GM23338 (cell line): ENCODE measurements at regions not wholly inside any gene's neighbourhood (a gene's known extent, or its start where the extent isn't known, plus 50 kb on each side); places are given as distances from the start of the nearest gene placed in this dataset.

Experiments
- ATAC-seq: fragments of 200-7000 bp; cut with Tn5 transposase; 3 replicates; pipeline ENCODE4 v1.9.1; 2020
- DNase-seq: peaks from one replicate; pipeline ENCODE4 v3.0.0-alpha.2; 2015; ENCODE audit warnings: low spot score
- H2AFZ ChIP-seq: fragments of 200-600 bp; sonication (generic); 2 replicates; pipeline ENCODE4 v1.8.0; 2016; ENCODE audit warnings: antibody characterized with exemption, mild to moderate bottlenecking, moderate library complexity
- H3F3A ChIP-seq: fragments of 200-600 bp; sonication (generic); replicated peaks from 2 replicates; pipeline ENCODE4 v1.8.0; 2017; ENCODE audit warnings: antibody characterized with exemption, mixed run types, low read depth
- H3K27ac ChIP-seq: fragments of 200-600 bp; sonication (generic); 2 replicates; pipeline ENCODE4 v1.6.1; 2016; ENCODE audit warnings: low read depth
- H3K27me3 ChIP-seq: fragments of 200-600 bp; sonication (generic); 2 replicates; pipeline ENCODE4 v1.8.0; 2016; ENCODE audit warnings: mild to moderate bottlenecking, mixed run types, moderate library complexity; ENCODE audit not compliant: insufficient read depth
- H3K36me3 ChIP-seq: fragments of 200-600 bp; sonication (generic); 2 replicates; pipeline ENCODE4 v1.8.0; 2016; ENCODE audit warnings: mild to moderate bottlenecking; ENCODE audit not compliant: insufficient read depth
- H3K4me1 ChIP-seq: fragments of 200-600 bp; sonication (generic); 2 replicates; pipeline ENCODE4 v1.8.0; 2016; ENCODE audit warnings: mild to moderate bottlenecking, moderate library complexity; ENCODE audit not compliant: insufficient read depth
- H3K4me2 ChIP-seq: fragments of 200-600 bp; sonication (generic); 2 replicates; pipeline ENCODE4 v1.7.1; 2017; ENCODE audit warnings: mixed run types
- H3K4me3 ChIP-seq: fragments of 200-600 bp; sonication (generic); 2 replicates; pipeline ENCODE4 v1.6.1; 2016; ENCODE audit warnings: mixed run types
- H3K79me2 ChIP-seq: fragments of 200-600 bp; sonication (generic); replicated peaks from 2 replicates; pipeline ENCODE4 v1.8.0; 2017; ENCODE audit warnings: mild to moderate bottlenecking; ENCODE audit not compliant: insufficient read depth
- H3K9me2 ChIP-seq: fragments of 200-600 bp; sonication (generic); 2 replicates; pipeline ENCODE4 v1.8.0; 2017; ENCODE audit not compliant: insufficient read depth
- H4K20me1 ChIP-seq: fragments of 200-600 bp; sonication (generic); replicated peaks from 2 replicates; pipeline ENCODE4 v1.8.0; 2017; ENCODE audit warnings: mild to moderate bottlenecking; ENCODE audit not compliant: insufficient read depth
- H3K27ac Mint-ChIP-seq: 2 replicates; pipeline ENCODE4 v1.8.0; 2020; ENCODE audit warnings: inconsistent platforms, mild to moderate bottlenecking, moderate library complexity, mixed read lengths
- H3K27me3 Mint-ChIP-seq: 3 replicates; pipeline ENCODE4 v1.8.0; 2022; ENCODE audit warnings: low read depth, mild to moderate bottlenecking, moderate library complexity, mixed read lengths, inconsistent platforms; ENCODE audit not compliant: insufficient read depth, poor library complexity
- H3K36me3 Mint-ChIP-seq: 3 replicates; pipeline ENCODE4 v1.8.0; 2021; ENCODE audit warnings: low read depth, mild to moderate bottlenecking, inconsistent platforms, moderate library complexity, mixed read lengths
- H3K4me1 Mint-ChIP-seq: 3 replicates; pipeline ENCODE4 v1.8.0; 2020; ENCODE audit warnings: mild to moderate bottlenecking, inconsistent platforms, mixed read lengths
- H3K4me3 Mint-ChIP-seq: 3 replicates; pipeline ENCODE4 v1.8.0; 2021; ENCODE audit warnings: moderate library complexity, mild to moderate bottlenecking, inconsistent platforms, mixed read lengths
- H3K9me3 Mint-ChIP-seq: 3 replicates; pipeline ENCODE4 v1.8.0; 2020; ENCODE audit warnings: moderate library complexity, mild to moderate bottlenecking, inconsistent platforms, mixed read lengths
- CREB1 ChIP-seq: fragments of 250-450 bp; sonication (Bioruptor Pico); IDR thresholded peaks from 2 replicates; pipeline ENCODE4 v1.5.0; 2020; ENCODE audit warnings: low read depth, mild to moderate bottlenecking, moderate library complexity
- CTCF ChIP-seq, 2 experiments: fragments of 200-600 bp in 1 of 2; sonication (generic) in 1 of 2; conservative IDR thresholded peaks; 2 replicates each; pipeline versions ENCODE4 v1.5.1 to v1.6.1; 2016 to 2017; ENCODE audit warnings: antibody characterized with exemption in 2 of 2, low read depth in 2 of 2, mild to moderate bottlenecking in 2 of 2, moderate library complexity in 1 of 2
- EZH2 ChIP-seq: fragments of 200-600 bp; sonication (generic); IDR thresholded peaks from one replicate; pipeline ENCODE4 v1.8.0; 2017; ENCODE audit warnings: antibody characterized with exemption, mild to moderate bottlenecking, low read depth; ENCODE audit not compliant: unreplicated experiment
- EZH2phosphoT487 ChIP-seq: fragments of 200-600 bp; sonication (generic); IDR thresholded peaks from one replicate; pipeline ENCODE4 v1.8.1; 2018; ENCODE audit warnings: antibody characterized with exemption; ENCODE audit not compliant: unreplicated experiment
- NANOG ChIP-seq: IDR thresholded peaks from 2 replicates; pipeline ENCODE4 v1.6.1; 2016; ENCODE audit warnings: antibody characterized with exemption, borderline replicate concordance
- REST ChIP-seq: IDR thresholded peaks from one replicate; pipeline ENCODE4 v1.6.1; 2018; ENCODE audit warnings: antibody characterized with exemption; ENCODE audit not compliant: unreplicated experiment
- STAT1 ChIP-seq: IDR thresholded peaks from one replicate; pipeline ENCODE4 v1.6.1; 2016; ENCODE audit warnings: antibody characterized with exemption; ENCODE audit not compliant: unreplicated experiment
- ZNF114 ChIP-seq: fragments of 250-450 bp; sonication (Bioruptor Pico); IDR thresholded peaks from 2 replicates; pipeline ENCODE4 v1.5.0; 2020; ENCODE audit warnings: mild to moderate bottlenecking, moderate library complexity
- ZNF331 ChIP-seq: fragments of 250-450 bp; sonication (Bioruptor Pico); IDR thresholded peaks from 2 replicates; pipeline ENCODE4 v1.5.0; 2020; ENCODE audit warnings: low read depth, mild to moderate bottlenecking, moderate library complexity
- ZNF462 ChIP-seq: fragments of 250-450 bp; sonication (Bioruptor Pico); IDR thresholded peaks from 2 replicates; pipeline ENCODE4 v1.5.0; 2020; ENCODE audit warnings: mild to moderate bottlenecking, moderate library complexity

- TF ChIP-seq CTCF (conservative IDR thresholded peaks at IDR 0.05; ENCODE audit: low read depth in 2 of 2) = no peak
Measured at GRCh38 chrX:124194199-124194598, 138.3 kb upstream of the TEX13D start (continued).

- H3K27ac Mint-ChIP-seq = no peak overlapping the region
- H3K27me3 Mint-ChIP-seq = no peaks in the 10 kb centered on the region
- TF ChIP-seq STAT1 (no peak), NANOG (no peak), ZNF331 (no peak), CREB1 (CRISPR knock-in tag) (no peak), REST (no peak), EZH2phosphoT487 (no peak), EZH2 (no peak), ZNF114 (no peak), ZNF462 (CRISPR knock-in tag) (no peak)
Measured at GRCh38 chrX:124194901-124195300, 137.6 kb upstream of the TEX13D start.

More at GRCh38 chrX:124194901-124195300, 137.6 kb upstream of the TEX13D start:
- Histone ChIP-seq H3F3A (no peaks in the 10 kb centered on the region), H3K79me2 (no peaks in the 10 kb centered on the region), H3K9me2 (no peaks in the 10 kb centered on the region; the same call in 1 of the 2 replicates), H3K4me3 (no peak overlapping the region), H2AFZ (no peak overlapping the region), H3K4me2 (no peak overlapping the region), H3K27ac (no peak overlapping the region), H3K36me3 (no peaks in the 10 kb centered on the region), H4K20me1 (no peaks in the 10 kb centered on the region), H3K4me1 (no peaks in the 10 kb centered on the region), H3K27me3 (no peaks in the 10 kb centered on the region)
- no peaks in the 10 kb centered on the region for H3K4me1 Mint-ChIP-seq
- no peaks in the 10 kb centered on the region for H3K36me3 Mint-ChIP-seq
- no peak overlapping the region for H3K4me3 Mint-ChIP-seq
- ATAC-seq (no peak), DNase-seq (no peak)
- H3K9me3 Mint-ChIP-seq = no peaks in the 10 kb centered on the region; the same call in 2 of the 3 replicates
